Liver (tissue), 8 donors: ENCODE measurements at regions not wholly inside any gene's neighbourhood (a gene's known extent, or its start where the extent isn't known, plus 50 kb on each side); places are given as distances from the start of the nearest gene placed in this dataset.

Source experiments
- DNase-seq: peaks from one replicate; pipeline ENCODE4 v3.0.0-alpha.2; 2017; ENCODE audit warnings: low spot score
- H3K27ac ChIP-seq, 2 donors: one replicate each; pipeline ENCODE4 v1.7.0; 2013; ENCODE audit warnings: inconsistent platforms in 2 of 2, low read length in 2 of 2, control low read depth in 1 of 2, low read depth in 1 of 2, mild to moderate bottlenecking in 1 of 2
- H3K27me3 ChIP-seq, 4 donors: one replicate each; pipeline versions ENCODE4 v1.6.1 to v1.7.0; 2013; ENCODE audit warnings: low read length in 3 of 4, inconsistent platforms in 1 of 4, mild to moderate bottlenecking in 1 of 4, moderate library complexity in 1 of 4; ENCODE audit not compliant: control insufficient read depth in 4 of 4, insufficient read depth in 4 of 4
- H3K36me3 ChIP-seq, 4 donors: one replicate each; pipeline versions ENCODE4 v1.6.1 to v1.7.0; 2013; ENCODE audit warnings: low read length in 3 of 4, mild to moderate bottlenecking in 3 of 4, low read depth in 1 of 4, moderate library complexity in 1 of 4; ENCODE audit not compliant: control insufficient read depth in 4 of 4, insufficient read depth in 3 of 4
- H3K4me1 ChIP-seq, 4 donors: one replicate each; pipeline versions ENCODE4 v1.6.1 to v1.7.0; 2013; ENCODE audit warnings: low read length in 3 of 4, mild to moderate bottlenecking in 3 of 4, moderate library complexity in 1 of 4; ENCODE audit not compliant: control insufficient read depth in 4 of 4, insufficient read depth in 4 of 4
- H3K4me3 ChIP-seq, 3 donors: one replicate each; pipeline versions ENCODE4 v1.6.1 to v1.7.0; 2013; ENCODE audit warnings: low read length in 3 of 3, control low read depth in 1 of 3, low read depth in 1 of 3, mild to moderate bottlenecking in 1 of 3
- H3K9ac ChIP-seq, 2 donors: one replicate each; pipeline ENCODE4 v1.7.0; 2013; ENCODE audit warnings: low read length in 2 of 2, mild to moderate bottlenecking in 2 of 2, moderate library complexity in 2 of 2, control low read depth in 1 of 2, low read depth in 1 of 2
- H3K9me3 ChIP-seq, 4 donors: one replicate each; pipeline versions ENCODE4 v1.6.1 to v1.7.0; 2013; ENCODE audit warnings: low read length in 3 of 4; ENCODE audit not compliant: control insufficient read depth in 4 of 4
- EGR1 ChIP-seq, 2 donors: IDR thresholded peaks; 2 replicates each; pipeline ENCODE4 v1.6.1; 2016 to 2018; ENCODE audit warnings: antibody characterized with exemption in 2 of 2, low read depth in 2 of 2
- FOXA1 ChIP-seq: IDR thresholded peaks from 2 replicates; pipeline ENCODE4 v1.6.1; 2016; ENCODE audit warnings: antibody characterized with exemption
- FOXA2 ChIP-seq: IDR thresholded peaks from 2 replicates; pipeline ENCODE4 v1.6.1; 2016; ENCODE audit warnings: antibody characterized with exemption
- GABPA ChIP-seq, 2 donors: IDR thresholded peaks in 1 of 2; conservative IDR thresholded peaks in 1 of 2; 2 replicates each; pipeline ENCODE4 v1.6.1; 2016; ENCODE audit warnings: antibody characterized with exemption in 2 of 2, mild to moderate bottlenecking in 1 of 2, moderate library complexity in 1 of 2
- HNF4A ChIP-seq, 2 donors: conservative IDR thresholded peaks; 2 replicates each; pipeline ENCODE4 v1.6.1; 2016; ENCODE audit warnings: antibody characterized with exemption in 2 of 2, mild to moderate bottlenecking in 2 of 2
- HNF4G ChIP-seq: IDR thresholded peaks from 2 replicates; pipeline ENCODE4 v1.6.1; 2016; ENCODE audit warnings: antibody characterized with exemption
- NR2F2 ChIP-seq: IDR thresholded peaks from 2 replicates; pipeline ENCODE4 v1.6.1; 2016; ENCODE audit warnings: antibody characterized with exemption
- RAD21 ChIP-seq, 2 donors: IDR thresholded peaks; 2 replicates each; pipeline ENCODE4 v1.6.1; 2016; ENCODE audit warnings: antibody characterized with exemption in 2 of 2, mild to moderate bottlenecking in 2 of 2
- RXRA ChIP-seq, 2 donors: IDR thresholded peaks; 2 replicates each; pipeline ENCODE4 v1.6.1; 2017 to 2018; ENCODE audit warnings: antibody characterized with exemption in 2 of 2, mild to moderate bottlenecking in 1 of 2
- SP1 ChIP-seq: IDR thresholded peaks from 2 replicates; pipeline ENCODE4 v1.6.1; 2018; ENCODE audit warnings: antibody characterized with exemption, mild to moderate bottlenecking
- YY1 ChIP-seq: IDR thresholded peaks from 2 replicates; pipeline ENCODE4 v1.6.1; 2016; ENCODE audit warnings: antibody characterized with exemption, mild to moderate bottlenecking
- WGBS: extraction: QIAGEN DNeasy Blood & Tissue Kit; methylation state at CpG from one replicate; pipeline ENCODE4 v1.1.7; 2013; 5-methylcytosine and 5-hydroxymethylcytosine counted together
- TF ChIP-seq, protein P1 (sequence below): IDR thresholded peaks from 2 replicates; pipeline ENCODE4 v1.6.1; 2016; ENCODE audit warnings: antibody characterized with exemption
- TF ChIP-seq, protein P2 (sequence below): IDR thresholded peaks from 2 replicates; pipeline ENCODE4 v1.6.1; 2016; ENCODE audit warnings: antibody characterized with exemption, mild to moderate bottlenecking
- TF ChIP-seq, protein P3 (sequence below): fragments of 150-350 bp; IDR thresholded peaks from 2 replicates; pipeline ENCODE4 v1.5.1; 2017; ENCODE audit warnings: improper control_type of control experiment, low read depth, low read length; ENCODE audit not compliant: missing input control
- TF ChIP-seq, protein P4 (sequence below): IDR thresholded peaks from 2 replicates; pipeline ENCODE4 v1.6.1; 2016; ENCODE audit warnings: antibody characterized with exemption
- TF ChIP-seq, protein P5 (sequence below): IDR thresholded peaks from 2 replicates; pipeline ENCODE4 v1.6.1; 2016; ENCODE audit warnings: antibody characterized with exemption
- donor health status: healthy.
- donor health status: healthy.
- donor health status: healthy.
- donor health status: healthy.
- donor health status: healthy.

DNA sequence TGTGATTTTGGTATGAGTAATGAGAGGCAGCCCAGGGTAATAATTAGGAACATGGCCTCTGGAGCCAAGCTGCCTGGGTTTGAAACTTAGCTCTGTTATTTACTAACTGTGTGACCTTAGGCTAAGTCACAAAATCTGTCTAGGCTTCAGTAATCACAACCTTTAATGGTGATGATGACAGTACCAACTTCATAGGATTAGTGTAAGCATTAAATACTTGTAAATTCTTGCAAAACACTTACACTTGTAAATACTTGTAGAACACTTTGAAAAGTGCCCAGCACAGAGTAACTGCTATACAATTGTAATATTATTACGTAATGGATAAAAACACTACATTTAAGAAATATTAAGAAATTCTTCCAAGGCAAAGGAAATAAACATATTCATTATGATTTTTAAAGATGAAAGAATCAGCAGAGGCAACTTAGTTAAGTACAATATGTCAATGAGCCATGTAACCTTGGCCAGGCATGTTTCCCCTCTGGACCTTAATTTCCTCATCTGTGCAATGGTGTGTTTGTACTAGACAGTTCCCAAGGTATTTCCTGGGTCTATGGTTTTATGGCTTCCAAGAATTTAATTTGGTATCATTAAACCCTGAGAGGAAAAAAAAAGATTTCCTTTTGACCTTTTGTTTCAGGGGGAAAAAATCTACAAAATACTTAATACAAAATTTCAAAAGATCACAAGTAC lies 628.5 kb upstream of the KLHL1 start:
- Histone ChIP-seq H3K27ac (no peak overlapping the region), H3K9ac (no peak overlapping the region), H3K36me3 (no peaks in the 10 kb centered on the region), H3K27me3 (no peaks in the 10 kb centered on the region), H3K4me1 (no peaks in the 10 kb centered on the region), H3K4me3 (no peak overlapping the region), H3K9me3 (no peaks in the 10 kb centered on the region)
- 95% methylated on average over 1 of the region's 1 CpG for WGBS
- TF ChIP-seq, protein P1, sequence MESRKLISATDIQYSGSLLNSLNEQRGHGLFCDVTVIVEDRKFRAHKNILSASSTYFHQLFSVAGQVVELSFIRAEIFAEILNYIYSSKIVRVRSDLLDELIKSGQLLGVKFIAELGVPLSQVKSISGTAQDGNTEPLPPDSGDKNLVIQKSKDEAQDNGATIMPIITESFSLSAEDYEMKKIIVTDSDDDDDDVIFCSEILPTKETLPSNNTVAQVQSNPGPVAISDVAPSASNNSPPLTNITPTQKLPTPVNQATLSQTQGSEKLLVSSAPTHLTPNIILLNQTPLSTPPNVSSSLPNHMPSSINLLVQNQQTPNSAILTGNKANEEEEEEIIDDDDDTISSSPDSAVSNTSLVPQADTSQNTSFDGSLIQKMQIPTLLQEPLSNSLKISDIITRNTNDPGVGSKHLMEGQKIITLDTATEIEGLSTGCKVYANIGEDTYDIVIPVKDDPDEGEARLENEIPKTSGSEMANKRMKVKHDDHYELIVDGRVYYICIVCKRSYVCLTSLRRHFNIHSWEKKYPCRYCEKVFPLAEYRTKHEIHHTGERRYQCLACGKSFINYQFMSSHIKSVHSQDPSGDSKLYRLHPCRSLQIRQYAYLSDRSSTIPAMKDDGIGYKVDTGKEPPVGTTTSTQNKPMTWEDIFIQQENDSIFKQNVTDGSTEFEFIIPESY = no peak
- TF ChIP-seq HNF4A (conservative IDR thresholded peaks at IDR 0.05) (no peak), RAD21 (IDR thresholded peaks at IDR 0.05) (no peak), RXRA (IDR thresholded peaks at IDR 0.05) (no peak)
- TF ChIP-seq, protein P2, sequence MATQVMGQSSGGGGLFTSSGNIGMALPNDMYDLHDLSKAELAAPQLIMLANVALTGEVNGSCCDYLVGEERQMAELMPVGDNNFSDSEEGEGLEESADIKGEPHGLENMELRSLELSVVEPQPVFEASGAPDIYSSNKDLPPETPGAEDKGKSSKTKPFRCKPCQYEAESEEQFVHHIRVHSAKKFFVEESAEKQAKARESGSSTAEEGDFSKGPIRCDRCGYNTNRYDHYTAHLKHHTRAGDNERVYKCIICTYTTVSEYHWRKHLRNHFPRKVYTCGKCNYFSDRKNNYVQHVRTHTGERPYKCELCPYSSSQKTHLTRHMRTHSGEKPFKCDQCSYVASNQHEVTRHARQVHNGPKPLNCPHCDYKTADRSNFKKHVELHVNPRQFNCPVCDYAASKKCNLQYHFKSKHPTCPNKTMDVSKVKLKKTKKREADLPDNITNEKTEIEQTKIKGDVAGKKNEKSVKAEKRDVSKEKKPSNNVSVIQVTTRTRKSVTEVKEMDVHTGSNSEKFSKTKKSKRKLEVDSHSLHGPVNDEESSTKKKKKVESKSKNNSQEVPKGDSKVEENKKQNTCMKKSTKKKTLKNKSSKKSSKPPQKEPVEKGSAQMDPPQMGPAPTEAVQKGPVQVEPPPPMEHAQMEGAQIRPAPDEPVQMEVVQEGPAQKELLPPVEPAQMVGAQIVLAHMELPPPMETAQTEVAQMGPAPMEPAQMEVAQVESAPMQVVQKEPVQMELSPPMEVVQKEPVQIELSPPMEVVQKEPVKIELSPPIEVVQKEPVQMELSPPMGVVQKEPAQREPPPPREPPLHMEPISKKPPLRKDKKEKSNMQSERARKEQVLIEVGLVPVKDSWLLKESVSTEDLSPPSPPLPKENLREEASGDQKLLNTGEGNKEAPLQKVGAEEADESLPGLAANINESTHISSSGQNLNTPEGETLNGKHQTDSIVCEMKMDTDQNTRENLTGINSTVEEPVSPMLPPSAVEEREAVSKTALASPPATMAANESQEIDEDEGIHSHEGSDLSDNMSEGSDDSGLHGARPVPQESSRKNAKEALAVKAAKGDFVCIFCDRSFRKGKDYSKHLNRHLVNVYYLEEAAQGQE = no peak
- no peak for DNase-seq

DNA sequence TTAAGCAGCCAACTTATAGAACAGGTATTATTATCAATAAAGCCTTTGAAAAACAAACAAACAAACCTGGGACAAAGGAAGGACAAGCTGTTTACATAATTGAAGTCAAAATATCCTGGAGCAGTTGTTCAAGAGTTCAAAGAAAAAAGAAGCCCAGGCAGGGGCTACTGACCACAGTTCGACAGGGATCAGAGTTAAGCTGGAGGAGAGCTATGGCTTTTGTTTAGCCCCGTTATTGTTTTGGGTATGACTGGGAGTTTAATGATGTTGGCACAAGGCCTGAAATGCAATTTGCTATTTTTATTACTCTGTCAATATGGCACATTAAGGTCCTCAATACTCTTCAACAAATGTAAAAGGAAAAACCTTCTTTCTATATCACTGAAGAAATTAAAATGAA lies 624.4 kb upstream of the KLHL1 start:
- Histone ChIP-seq H3K9ac (no peak overlapping the region), H3K27ac (no peak overlapping the region), H3K4me3 (no peak overlapping the region), H3K9me3 (peaks cover 0 to 3% (median 0%) of the 10 kb centered on the region in 4 donors), H3K27me3 (no peaks in the 10 kb centered on the region), H3K36me3 (no peaks in the 10 kb centered on the region), H3K4me1 (no peaks in the 10 kb centered on the region)
- DNase-seq = no peak
- TF ChIP-seq, protein P1 = no peak
- TF ChIP-seq, protein P3, sequence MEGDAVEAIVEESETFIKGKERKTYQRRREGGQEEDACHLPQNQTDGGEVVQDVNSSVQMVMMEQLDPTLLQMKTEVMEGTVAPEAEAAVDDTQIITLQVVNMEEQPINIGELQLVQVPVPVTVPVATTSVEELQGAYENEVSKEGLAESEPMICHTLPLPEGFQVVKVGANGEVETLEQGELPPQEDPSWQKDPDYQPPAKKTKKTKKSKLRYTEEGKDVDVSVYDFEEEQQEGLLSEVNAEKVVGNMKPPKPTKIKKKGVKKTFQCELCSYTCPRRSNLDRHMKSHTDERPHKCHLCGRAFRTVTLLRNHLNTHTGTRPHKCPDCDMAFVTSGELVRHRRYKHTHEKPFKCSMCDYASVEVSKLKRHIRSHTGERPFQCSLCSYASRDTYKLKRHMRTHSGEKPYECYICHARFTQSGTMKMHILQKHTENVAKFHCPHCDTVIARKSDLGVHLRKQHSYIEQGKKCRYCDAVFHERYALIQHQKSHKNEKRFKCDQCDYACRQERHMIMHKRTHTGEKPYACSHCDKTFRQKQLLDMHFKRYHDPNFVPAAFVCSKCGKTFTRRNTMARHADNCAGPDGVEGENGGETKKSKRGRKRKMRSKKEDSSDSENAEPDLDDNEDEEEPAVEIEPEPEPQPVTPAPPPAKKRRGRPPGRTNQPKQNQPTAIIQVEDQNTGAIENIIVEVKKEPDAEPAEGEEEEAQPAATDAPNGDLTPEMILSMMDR = no peak
- TF ChIP-seq RXRA (IDR thresholded peaks at IDR 0.05) = no peak
- TF ChIP-seq FOXA1 = no peak
- no peak for TF ChIP-seq SP1
- no peak for TF ChIP-seq FOXA2
- TF ChIP-seq GABPA (IDR thresholded peaks at IDR 0.05 in 1 of 2, conservative IDR thresholded peaks at IDR 0.05 in 1 of 2) = no peak
- TF ChIP-seq EGR1 (IDR thresholded peaks at IDR 0.05; ENCODE audit: low read depth in 2 of 2) = no peak
- TF ChIP-seq RAD21 (IDR thresholded peaks at IDR 0.05) = no peak
- TF ChIP-seq YY1 = no peak
- TF ChIP-seq HNF4A (conservative IDR thresholded peaks at IDR 0.05) = no peak
- TF ChIP-seq HNF4G = no peak
- TF ChIP-seq, protein P4, sequence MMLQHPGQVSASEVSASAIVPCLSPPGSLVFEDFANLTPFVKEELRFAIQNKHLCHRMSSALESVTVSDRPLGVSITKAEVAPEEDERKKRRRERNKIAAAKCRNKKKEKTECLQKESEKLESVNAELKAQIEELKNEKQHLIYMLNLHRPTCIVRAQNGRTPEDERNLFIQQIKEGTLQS = no peak
- TF ChIP-seq, protein P5, sequence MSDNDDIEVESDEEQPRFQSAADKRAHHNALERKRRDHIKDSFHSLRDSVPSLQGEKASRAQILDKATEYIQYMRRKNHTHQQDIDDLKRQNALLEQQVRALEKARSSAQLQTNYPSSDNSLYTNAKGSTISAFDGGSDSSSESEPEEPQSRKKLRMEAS = no peak
- TF ChIP-seq NR2F2 = no peak
- 53% methylated on average over 2 of the region's 2 CpGs for WGBS
